Fibroblast of mammary gland (primary cell): ENCODE measurements at regions not wholly inside any gene's neighbourhood (a gene's known extent, or its start where the extent isn't known, plus 50 kb on each side); places are given as distances from the start of the nearest gene placed in this dataset.

Experiments
- DNase-seq: peaks from one replicate; pipeline ENCODE4 v3.0.0-alpha.2; 2010; ENCODE audit warnings: low read depth
- H3K4me3 ChIP-seq: 2 replicates; pipeline ENCODE4 v1.5.1; 2011; ENCODE audit warnings: low read depth, mild to moderate bottlenecking, low read length, moderate library complexity; ENCODE audit not compliant: control insufficient read depth
- TF ChIP-seq, protein P1 (sequence below): conservative IDR thresholded peaks from 2 replicates; pipeline ENCODE4 v1.5.1; 2011; ENCODE audit warnings: low read depth, low read length, inconsistent platforms; ENCODE audit not compliant: control insufficient read depth, insufficient read depth

DNA sequence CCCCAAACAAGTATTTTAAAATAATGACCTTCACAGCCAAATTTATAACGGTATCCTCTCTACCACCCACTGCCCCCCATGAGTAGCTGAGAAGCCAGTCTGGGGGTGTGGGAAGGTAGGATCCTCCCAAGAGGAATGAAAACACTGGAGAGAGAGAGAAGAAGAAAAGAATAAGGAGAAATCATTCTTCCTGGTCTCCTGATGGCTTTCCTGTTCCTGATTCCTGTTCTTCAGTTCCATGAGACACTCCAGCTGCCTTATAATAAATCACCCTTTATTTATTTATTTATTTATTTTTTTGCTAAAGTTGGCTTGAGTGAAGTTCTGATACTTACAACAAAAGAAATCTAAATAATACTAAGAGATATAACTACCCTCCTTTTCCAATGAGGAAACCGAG lies 56.4 kb upstream of the FAM20A start:
- no peak for DNase-seq
- TF ChIP-seq, protein P1, sequence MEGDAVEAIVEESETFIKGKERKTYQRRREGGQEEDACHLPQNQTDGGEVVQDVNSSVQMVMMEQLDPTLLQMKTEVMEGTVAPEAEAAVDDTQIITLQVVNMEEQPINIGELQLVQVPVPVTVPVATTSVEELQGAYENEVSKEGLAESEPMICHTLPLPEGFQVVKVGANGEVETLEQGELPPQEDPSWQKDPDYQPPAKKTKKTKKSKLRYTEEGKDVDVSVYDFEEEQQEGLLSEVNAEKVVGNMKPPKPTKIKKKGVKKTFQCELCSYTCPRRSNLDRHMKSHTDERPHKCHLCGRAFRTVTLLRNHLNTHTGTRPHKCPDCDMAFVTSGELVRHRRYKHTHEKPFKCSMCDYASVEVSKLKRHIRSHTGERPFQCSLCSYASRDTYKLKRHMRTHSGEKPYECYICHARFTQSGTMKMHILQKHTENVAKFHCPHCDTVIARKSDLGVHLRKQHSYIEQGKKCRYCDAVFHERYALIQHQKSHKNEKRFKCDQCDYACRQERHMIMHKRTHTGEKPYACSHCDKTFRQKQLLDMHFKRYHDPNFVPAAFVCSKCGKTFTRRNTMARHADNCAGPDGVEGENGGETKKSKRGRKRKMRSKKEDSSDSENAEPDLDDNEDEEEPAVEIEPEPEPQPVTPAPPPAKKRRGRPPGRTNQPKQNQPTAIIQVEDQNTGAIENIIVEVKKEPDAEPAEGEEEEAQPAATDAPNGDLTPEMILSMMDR: no peak

DNA sequence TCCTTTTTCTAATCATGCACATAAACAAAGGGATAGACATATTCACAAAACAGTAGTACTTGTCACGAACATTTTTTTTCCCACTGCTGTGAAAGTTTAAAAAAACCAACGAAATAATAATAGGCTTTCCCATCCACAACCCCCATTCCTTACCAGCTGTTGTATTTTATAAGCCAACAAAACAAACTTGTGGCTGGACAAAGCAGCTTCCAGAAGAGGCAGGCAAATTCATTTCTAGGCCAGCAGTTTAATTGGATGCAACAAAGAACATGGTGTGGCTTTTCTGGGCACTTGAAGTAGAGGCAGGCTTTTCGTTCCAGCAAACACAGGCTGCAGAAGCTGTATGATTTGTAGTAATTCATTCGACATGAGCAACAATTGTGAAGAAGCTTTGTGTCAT lies 56.0 kb upstream of the FAM20A start:
- peak; percentile 19 for DNase-seq
- TF ChIP-seq, protein P1: no peak
- no peak overlapping the region for H3K4me3 ChIP-seq

More for the DNA sequence above, 56.4 kb upstream of the FAM20A start:
- no peak overlapping the region for H3K4me3 ChIP-seq

DNA sequence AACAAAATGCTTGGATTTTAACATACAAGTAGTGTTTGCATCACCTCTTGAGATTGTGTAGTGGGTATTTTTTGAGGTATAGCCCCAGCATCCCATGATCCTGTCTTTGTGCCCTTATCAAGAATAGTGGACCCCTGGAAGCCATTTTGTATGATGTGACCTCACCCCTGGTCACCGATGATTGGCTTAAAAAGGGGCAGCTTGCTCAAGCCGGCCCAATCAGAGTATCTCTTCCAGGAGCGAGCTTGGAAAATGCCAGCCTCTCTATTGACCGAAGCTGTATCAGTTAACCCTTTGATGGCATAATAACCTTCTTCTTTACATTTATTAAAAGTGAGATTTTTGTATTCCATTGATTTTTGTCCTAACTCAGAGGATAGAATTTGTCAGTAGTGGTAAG lies 55.5 kb upstream of the FAM20A start:
- no peak for DNase-seq
- TF ChIP-seq, protein P1: no peak
- no peak overlapping the region for H3K4me3 ChIP-seq
